NCI-H2107 (cell line): ENCODE measurements at regions not wholly inside any gene's neighbourhood (a gene's known extent, or its start where the extent isn't known, plus 50 kb on each side); places are given as distances from the start of the nearest gene placed in this dataset.
"Not testable (repeated sequence)": the region's sequence is repeated elsewhere in the genome, so short reads cannot be mapped to it uniquely, and the experiment has no call there.

Source experiments
- DNase-seq: peaks from one replicate; lab custom pipeline; 2025; lab: John Stamatoyannopoulos, UW

GRCh38 chr4:188956566-188956965 is 817.3 kb downstream of the TRIML1 start:
- no peak for DNase-seq

- DNase-seq = no peak
Observed at GRCh38 chr4:188958346-188958745, 819.1 kb downstream of the TRIML1 start.

GRCh38 chr4:188959424-188959823 is 820.2 kb downstream of the TRIML1 start:
- DNase-seq = no peak

GRCh38 chr4:188960411-188961093 is 821.3 kb downstream of the TRIML1 start:
- DNase-seq = no peak

GRCh38 chr4:188971125-188971524 is 831.9 kb downstream of the TRIML1 start:
- DNase-seq = no peak

- DNase-seq = peak; percentile 1
Observed at GRCh38 chr4:188975271-188975670, 836.0 kb downstream of the TRIML1 start.

- DNase-seq = peak; percentile 12
Observed at GRCh38 chr4:188976644-188977115, 837.4 kb downstream of the TRIML1 start.

- peak; percentile 1 for DNase-seq
Observed at GRCh38 chr4:188977232-188977631, 838.0 kb downstream of the TRIML1 start.

GRCh38 chr4:188984518-188984917 is 845.3 kb downstream of the TRIML1 start:
- no peak for DNase-seq

GRCh38 chr4:188986271-188986689 is 847.0 kb downstream of the TRIML1 start:
- no peak for DNase-seq

GRCh38 chr4:188987011-188987410 is 847.8 kb downstream of the TRIML1 start:
- no peak for DNase-seq

- DNase-seq = no peak
Observed at GRCh38 chr4:188988131-188988530, 848.9 kb downstream of the TRIML1 start.

GRCh38 chr4:188989371-188989770 is 850.1 kb downstream of the TRIML1 start:
- no peak for DNase-seq

GRCh38 chr4:188992706-188993105 is 853.5 kb downstream of the TRIML1 start:
- DNase-seq = no peak

GRCh38 chr4:188993871-188994270 is 854.6 kb downstream of the TRIML1 start:
- DNase-seq = no peak

GRCh38 chr4:189001283-189001970 is 862.2 kb downstream of the TRIML1 start:
- no peak for DNase-seq

GRCh38 chr4:189001971-189002450 is 862.8 kb downstream of the TRIML1 start:
- no peak for DNase-seq

- no peak for DNase-seq
Observed at GRCh38 chr4:189002475-189002874, 863.2 kb downstream of the TRIML1 start.

- not testable (repeated sequence) for DNase-seq
Observed at GRCh38 chr4:189010452-189011217, 871.4 kb downstream of the TRIML1 start.

GRCh38 chr4:189021831-189022230 is 882.6 kb downstream of the TRIML1 start:
- no peak for DNase-seq

GRCh38 chr4:189022440-189023035 is 883.3 kb downstream of the TRIML1 start:
- no peak for DNase-seq

- no peak for DNase-seq
Observed at GRCh38 chr4:189029976-189030504, 890.8 kb downstream of the TRIML1 start.
